ENCODE measurements at regions not wholly inside any gene's neighbourhood (a gene's known extent, or its start where the extent isn't known, plus 50 kb on each side); places are given as distances from the start of the nearest gene placed in this dataset.
A peak's percentile ranks its signal among the peaks of the same experiment; 100 is the strongest.

DNA sequence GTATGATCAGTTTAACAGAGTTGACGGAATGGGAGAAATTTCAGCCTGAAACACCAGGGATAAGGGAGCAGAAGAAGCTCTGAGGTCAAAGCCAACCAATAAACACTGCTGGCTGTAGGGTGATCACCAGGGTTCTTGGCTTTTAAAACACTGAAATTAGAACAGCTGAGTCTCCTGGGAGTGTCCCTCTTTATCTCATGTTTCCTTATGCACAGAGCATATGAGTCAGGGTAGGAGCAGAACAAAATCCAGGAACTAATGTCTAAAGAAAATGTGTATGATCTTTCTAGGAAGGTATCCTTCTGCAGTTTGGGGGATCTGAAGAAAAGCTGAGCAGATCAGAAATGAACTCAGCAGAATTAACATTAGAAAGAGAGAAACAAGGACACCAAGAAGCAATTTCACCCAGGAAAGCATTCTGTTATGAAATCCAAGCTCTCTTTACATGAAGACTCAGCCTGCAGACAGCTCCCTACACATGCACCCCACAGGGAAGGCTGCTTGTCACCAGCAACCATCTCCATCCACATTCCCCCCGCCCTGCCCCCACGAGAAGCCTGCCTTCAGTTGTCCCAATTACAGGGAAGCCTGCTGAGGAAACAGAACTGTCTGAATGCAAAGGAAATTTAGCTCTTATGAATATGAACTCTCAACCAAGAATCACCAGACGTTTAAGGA is 469.7 kb downstream of the PDCD6IP start:
- Histone ChIP-seq H3K27ac (no peak overlapping the region), H3K36me3 (no peaks in the 10 kb centered on the region), H3K4me3 (ENCODE audit: low read depth, low read length) (no peak overlapping the region), H3K9me3 (ENCODE audit: severe bottlenecking) (no peaks in the 10 kb centered on the region), H3K27me3 (ENCODE audit: insufficient read depth, low read depth, severe bottlenecking) (no peaks in the 10 kb centered on the region)
- TF ChIP-seq, protein P1, sequence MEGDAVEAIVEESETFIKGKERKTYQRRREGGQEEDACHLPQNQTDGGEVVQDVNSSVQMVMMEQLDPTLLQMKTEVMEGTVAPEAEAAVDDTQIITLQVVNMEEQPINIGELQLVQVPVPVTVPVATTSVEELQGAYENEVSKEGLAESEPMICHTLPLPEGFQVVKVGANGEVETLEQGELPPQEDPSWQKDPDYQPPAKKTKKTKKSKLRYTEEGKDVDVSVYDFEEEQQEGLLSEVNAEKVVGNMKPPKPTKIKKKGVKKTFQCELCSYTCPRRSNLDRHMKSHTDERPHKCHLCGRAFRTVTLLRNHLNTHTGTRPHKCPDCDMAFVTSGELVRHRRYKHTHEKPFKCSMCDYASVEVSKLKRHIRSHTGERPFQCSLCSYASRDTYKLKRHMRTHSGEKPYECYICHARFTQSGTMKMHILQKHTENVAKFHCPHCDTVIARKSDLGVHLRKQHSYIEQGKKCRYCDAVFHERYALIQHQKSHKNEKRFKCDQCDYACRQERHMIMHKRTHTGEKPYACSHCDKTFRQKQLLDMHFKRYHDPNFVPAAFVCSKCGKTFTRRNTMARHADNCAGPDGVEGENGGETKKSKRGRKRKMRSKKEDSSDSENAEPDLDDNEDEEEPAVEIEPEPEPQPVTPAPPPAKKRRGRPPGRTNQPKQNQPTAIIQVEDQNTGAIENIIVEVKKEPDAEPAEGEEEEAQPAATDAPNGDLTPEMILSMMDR (IDR thresholded peaks at IDR 0.05; ENCODE audit: low read depth, low read length): no peak
- no peak for DNase-seq

DNA sequence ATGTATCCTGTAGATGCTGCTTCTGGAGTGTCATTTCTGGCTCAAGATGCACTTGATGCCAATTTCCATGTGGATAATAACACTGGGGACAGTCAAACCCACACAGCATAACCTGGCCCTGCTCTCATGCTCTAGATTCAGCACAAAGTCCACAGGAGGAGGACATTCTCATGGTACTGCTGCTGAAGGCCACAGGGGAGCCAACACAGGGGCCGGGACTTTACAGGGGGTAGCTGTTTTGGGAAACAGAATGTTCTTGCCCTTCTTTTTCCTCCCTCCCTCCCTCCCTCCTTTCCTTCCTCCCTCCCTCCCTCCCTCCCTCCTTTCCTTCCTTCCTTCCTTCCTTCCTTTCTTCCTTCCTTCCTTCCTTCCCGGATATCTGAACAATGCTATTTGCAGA is 477.4 kb downstream of the PDCD6IP start:
- H3K27me3 ChIP-seq (ENCODE audit: insufficient read depth, low read depth, severe bottlenecking): no peaks in the 10 kb centered on the region
- no peak overlapping the region for H3K27ac ChIP-seq
- no peak for DNase-seq
- no peak overlapping the region for H3K4me3 ChIP-seq (ENCODE audit: low read depth, low read length)
- TF ChIP-seq, protein P1 (IDR thresholded peaks at IDR 0.05; ENCODE audit: low read depth, low read length): no peak
- no peaks in the 10 kb centered on the region for H3K9me3 ChIP-seq (ENCODE audit: severe bottlenecking)
- no peaks in the 10 kb centered on the region for H3K36me3 ChIP-seq

DNA sequence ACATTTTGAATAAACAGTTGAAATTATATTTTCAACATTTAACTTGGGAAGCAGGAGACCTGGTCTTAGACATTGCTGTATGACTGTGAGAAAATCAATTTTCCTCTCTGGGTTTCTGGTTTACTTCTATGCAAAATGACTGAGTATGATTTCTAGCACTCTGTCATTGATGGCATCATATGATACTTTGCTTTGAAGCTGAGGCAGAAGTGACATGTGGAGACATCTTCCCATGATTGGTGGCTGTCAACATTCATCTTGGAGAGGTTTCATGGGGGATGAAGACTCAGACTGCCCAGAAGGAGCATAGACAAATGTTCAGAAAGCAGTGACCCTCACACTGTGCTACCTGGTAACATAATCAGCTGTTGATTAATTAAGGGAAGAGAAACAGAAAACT is 477.9 kb downstream of the PDCD6IP start:
- TF ChIP-seq, protein P1 (IDR thresholded peaks at IDR 0.05; ENCODE audit: low read depth, low read length): no peak
- no peak overlapping the region for H3K27ac ChIP-seq
- H3K27me3 ChIP-seq (ENCODE audit: insufficient read depth, low read depth, severe bottlenecking): no peaks in the 10 kb centered on the region
- no peak for DNase-seq
- no peaks in the 10 kb centered on the region for H3K9me3 ChIP-seq (ENCODE audit: severe bottlenecking)
- H3K36me3 ChIP-seq: no peaks in the 10 kb centered on the region
- no peak overlapping the region for H3K4me3 ChIP-seq (ENCODE audit: low read depth, low read length)

DNA sequence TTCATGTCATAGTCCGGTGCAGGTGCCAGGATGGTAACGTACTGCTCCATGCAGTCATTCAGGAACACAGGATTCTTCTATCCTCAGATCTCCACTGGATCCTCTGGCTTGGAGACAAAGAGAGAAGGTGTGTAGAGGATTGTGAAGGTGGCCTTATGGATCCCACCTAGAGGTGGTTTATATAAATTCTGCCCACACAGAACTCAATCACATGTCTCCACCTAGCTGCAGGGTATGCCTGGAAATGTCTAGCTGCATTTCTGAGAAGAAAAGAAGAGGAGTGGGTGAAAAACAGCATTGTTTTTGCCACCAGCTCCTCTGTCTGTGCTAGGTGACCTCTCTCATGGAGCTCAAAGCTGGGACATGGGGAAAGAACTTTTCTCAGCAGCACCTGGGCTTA is 478.7 kb downstream of the PDCD6IP start:
- no peaks in the 10 kb centered on the region for H3K27me3 ChIP-seq (ENCODE audit: insufficient read depth, low read depth, severe bottlenecking)
- no peak for DNase-seq
- H3K27ac ChIP-seq: no peak overlapping the region
- H3K9me3 ChIP-seq (ENCODE audit: severe bottlenecking): no peaks in the 10 kb centered on the region
- TF ChIP-seq, protein P1 (IDR thresholded peaks at IDR 0.05; ENCODE audit: low read depth, low read length): peak; percentile 22; the same call in 1 of the 2 replicates
- H3K36me3 ChIP-seq: no peaks in the 10 kb centered on the region
- H3K4me3 ChIP-seq (ENCODE audit: low read depth, low read length): no peak overlapping the region

DNA sequence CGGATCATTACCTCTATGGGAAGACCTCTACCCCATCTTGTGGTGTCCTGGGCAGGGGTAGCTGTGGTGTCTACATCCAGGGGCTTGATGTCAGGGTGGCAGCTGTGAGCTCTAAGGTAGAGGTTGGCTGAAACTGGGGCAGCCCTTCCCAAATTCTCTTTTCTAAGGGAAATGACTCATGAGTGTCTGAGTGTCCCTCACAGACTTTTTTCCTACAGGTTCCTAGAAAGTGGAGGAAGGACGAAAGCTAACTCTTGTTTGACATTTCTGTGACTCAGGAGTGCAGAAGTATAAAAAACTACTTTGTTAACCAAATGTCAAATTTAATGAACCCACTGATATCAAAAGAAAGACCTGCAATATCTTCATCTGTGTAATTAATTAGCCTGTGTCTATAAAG is 481.5 kb downstream of the PDCD6IP start:
- TF ChIP-seq, protein P1 (IDR thresholded peaks at IDR 0.05; ENCODE audit: low read depth, low read length): no peak
- Histone ChIP-seq H3K36me3 (no peaks in the 10 kb centered on the region), H3K4me3 (ENCODE audit: low read depth, low read length) (no peak overlapping the region), H3K27ac (no peak overlapping the region), H3K9me3 (ENCODE audit: severe bottlenecking) (no peaks in the 10 kb centered on the region), H3K27me3 (ENCODE audit: insufficient read depth, low read depth, severe bottlenecking) (no peaks in the 10 kb centered on the region)
- no peak for DNase-seq

DNA sequence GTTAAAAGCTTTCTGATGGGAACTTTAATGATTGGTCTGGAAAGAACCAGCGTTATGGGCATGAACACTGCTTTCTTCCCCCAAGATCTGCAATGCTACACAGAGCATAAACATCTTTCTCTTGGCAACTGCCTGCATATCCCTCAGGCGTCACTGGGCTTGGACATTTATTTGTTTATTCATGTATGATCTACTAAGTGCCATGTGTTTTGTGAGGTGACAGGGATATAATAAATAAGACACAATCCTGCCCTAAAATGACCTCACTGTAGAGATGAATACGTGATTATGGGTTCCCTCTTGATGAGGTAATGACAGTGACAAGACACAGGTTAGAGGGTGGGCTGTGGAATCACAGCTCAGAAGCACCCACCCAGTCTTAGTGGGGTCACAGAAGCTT is 485.3 kb downstream of the PDCD6IP start:
- no peaks in the 10 kb centered on the region for H3K36me3 ChIP-seq
- no peaks in the 10 kb centered on the region for H3K9me3 ChIP-seq (ENCODE audit: severe bottlenecking)
- no peaks in the 10 kb centered on the region for H3K27me3 ChIP-seq (ENCODE audit: insufficient read depth, low read depth, severe bottlenecking)
- H3K27ac ChIP-seq: no peak overlapping the region
- TF ChIP-seq, protein P1 (IDR thresholded peaks at IDR 0.05; ENCODE audit: low read depth, low read length): no peak
- H3K4me3 ChIP-seq (ENCODE audit: low read depth, low read length): no peak overlapping the region
- DNase-seq: no peak

All from WERI-Rb-1 (cell line).